ENCODE measurements at regions not wholly inside any gene's neighbourhood (a gene's known extent, or its start where the extent isn't known, plus 50 kb on each side); places are given as distances from the start of the nearest gene placed in this dataset.

DNA sequence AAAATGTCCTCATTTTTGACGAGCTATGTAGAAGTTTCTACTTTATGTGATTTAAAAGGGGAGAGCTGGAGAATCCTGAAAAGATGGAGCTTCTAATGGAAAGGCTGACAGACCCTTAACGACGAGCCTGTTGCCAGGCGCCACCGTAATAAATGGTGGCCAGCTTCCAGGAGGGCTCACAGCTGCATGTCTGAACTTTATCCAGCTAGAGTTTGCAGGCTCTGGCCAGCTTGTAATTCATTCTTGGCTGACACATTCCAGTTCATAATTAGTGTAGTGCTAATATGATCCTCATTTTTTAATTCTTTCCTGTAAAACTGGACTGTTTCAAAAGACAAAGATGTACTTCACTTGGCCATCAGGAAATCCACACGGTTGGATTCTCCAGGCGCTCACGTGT is 246.7 kb downstream of the GAS1 start:
- in situ Hi-C loops (cut with HindIII; ENCODE audit: extremely low pct_ligation_motif_present, low pct_unique_long_range_greater_than_20kb), result no loop called here
- FAIRE-seq, result no peak
- no peak for ATAC-seq
- H3K4me2 ChIP-seq (ENCODE audit: low read depth, low read length), result no peak overlapping the region
- H3K27me3 ChIP-seq (ENCODE audit: control insufficient read depth in 1 of 2, insufficient read depth in 2 of 2, low read length in 2 of 2), result no peaks in the 10 kb centered on the region; a peak in 1 of 5 replicates
- 34% methylated on average over 8 of the region's 8 CpGs for WGBS (ENCODE audit: low lambda C conversion rate)
- H3K36me3 ChIP-seq (replicated peaks in 1 of 2; ENCODE audit: control insufficient read depth in 1 of 2, insufficient read depth in 2 of 2, low read length in 2 of 2), result no peaks in the 10 kb centered on the region
- BruUV-seq (replicated peaks), result no TSS peak
- TF ChIP-seq ZNF230 (CRISPR knock-in tag; IDR thresholded peaks at IDR 0.05) (no peak), ZNF614 (CRISPR knock-in tag; IDR thresholded peaks at IDR 0.05; ENCODE audit: borderline replicate concordance) (no peak), NFIC (IDR thresholded peaks at IDR 0.05; ENCODE audit: low read length) (no peak), TAF1 (CRISPR knock-in tag; IDR thresholded peaks at IDR 0.05) (no peak)
- TF ChIP-seq, protein P1, sequence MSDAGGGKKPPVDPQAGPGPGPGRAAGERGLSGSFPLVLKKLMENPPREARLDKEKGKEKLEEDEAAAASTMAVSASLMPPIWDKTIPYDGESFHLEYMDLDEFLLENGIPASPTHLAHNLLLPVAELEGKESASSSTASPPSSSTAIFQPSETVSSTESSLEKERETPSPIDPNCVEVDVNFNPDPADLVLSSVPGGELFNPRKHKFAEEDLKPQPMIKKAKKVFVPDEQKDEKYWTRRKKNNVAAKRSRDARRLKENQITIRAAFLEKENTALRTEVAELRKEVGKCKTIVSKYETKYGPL (CRISPR knock-in tag; IDR thresholded peaks at IDR 0.05), result no peak
- H3K4me1 ChIP-seq (ENCODE audit: insufficient read depth, low read length), result peaks cover 7% of the 10 kb centered on the region
- CTCF ChIA-PET (ENCODE audit: low intra/inter-chr PET ratio, low total read pairs), result no interaction called here
- no peaks in the 10 kb centered on the region for H3K9me3 ChIP-seq (ENCODE audit: low read length)
- H3K9ac ChIP-seq (ENCODE audit: insufficient read depth, low read depth, low read length), result no peak overlapping the region
- DNase-seq (ENCODE audit: low spot score), result no peak
- intact Hi-C loops (cut with micrococcal nuclease; ENCODE audit: unreplicated experiment), result no loop called here
- H4K20me1 ChIP-seq (ENCODE audit: insufficient read depth, low read length), result no peaks in the 10 kb centered on the region
- no peak overlapping the region for H3K4me3 ChIP-seq (replicated peaks in 1 of 3; ENCODE audit: insufficient read depth in 1 of 3, low read depth in 2 of 3, low read length in 3 of 3)
- no peaks in the 10 kb centered on the region for H3K79me2 ChIP-seq (ENCODE audit: insufficient read depth, low read length)
- POLR2A ChIA-PET, result no interaction called here
- H3K27ac ChIP-seq (ENCODE audit: extremely low read length, insufficient read depth, low read length), result no peak overlapping the region
- no peak overlapping the region for H2AFZ ChIP-seq (ENCODE audit: low read length)

- in situ Hi-C loops (cut with HindIII; ENCODE audit: extremely low pct_ligation_motif_present, low pct_unique_long_range_greater_than_20kb), result no loop called here
- Histone ChIP-seq H3K4me3 (replicated peaks in 1 of 3; ENCODE audit: insufficient read depth in 1 of 3, low read depth in 2 of 3, low read length in 3 of 3) (no peak overlapping the region), H3K36me3 (replicated peaks in 1 of 2; ENCODE audit: control insufficient read depth in 1 of 2, insufficient read depth in 2 of 2, low read length in 2 of 2) (no peaks in the 10 kb centered on the region), H3K27ac (ENCODE audit: extremely low read length, insufficient read depth, low read length) (no peak overlapping the region), H3K4me1 (ENCODE audit: insufficient read depth, low read length) (peaks cover 3% of the 10 kb centered on the region), H3K9ac (ENCODE audit: insufficient read depth, low read depth, low read length) (no peak overlapping the region), H3K79me2 (ENCODE audit: insufficient read depth, low read length) (no peaks in the 10 kb centered on the region), H2AFZ (ENCODE audit: low read length) (no peak overlapping the region), H4K20me1 (ENCODE audit: insufficient read depth, low read length) (no peaks in the 10 kb centered on the region), H3K9me3 (ENCODE audit: low read length) (no peaks in the 10 kb centered on the region), H3K4me2 (ENCODE audit: low read depth, low read length) (no peak overlapping the region), H3K27me3 (ENCODE audit: control insufficient read depth in 1 of 2, insufficient read depth in 2 of 2, low read length in 2 of 2) (no peaks in the 10 kb centered on the region; a peak in 1 of 5 replicates)
- no TSS peak for BruUV-seq (replicated peaks)
- POLR2A ChIA-PET, result no interaction called here
- 0% methylated on average over 4 of the region's 4 CpGs for WGBS (ENCODE audit: low lambda C conversion rate)
- ATAC-seq (no peak), DNase-seq (ENCODE audit: low spot score) (no peak), FAIRE-seq (no peak)
- CTCF ChIA-PET (ENCODE audit: low intra/inter-chr PET ratio, low total read pairs), result no interaction called here
- intact Hi-C loops (cut with micrococcal nuclease; ENCODE audit: unreplicated experiment), result no loop called here
- TF ChIP-seq KDM3A (CRISPR knock-in tag; IDR thresholded peaks at IDR 0.05; ENCODE audit: low read depth), result no peak
- TF ChIP-seq DMTF1 (CRISPR knock-in tag; IDR thresholded peaks at IDR 0.05), result no peak
- no peak for TF ChIP-seq ZNF572 (CRISPR knock-in tag; IDR thresholded peaks at IDR 0.05)
- no peak for TF ChIP-seq MLLT10 (CRISPR knock-in tag; IDR thresholded peaks at IDR 0.05)
- no peak for TF ChIP-seq STAT5B (CRISPR knock-in tag; IDR thresholded peaks at IDR 0.05)
- TF ChIP-seq, protein P2, sequence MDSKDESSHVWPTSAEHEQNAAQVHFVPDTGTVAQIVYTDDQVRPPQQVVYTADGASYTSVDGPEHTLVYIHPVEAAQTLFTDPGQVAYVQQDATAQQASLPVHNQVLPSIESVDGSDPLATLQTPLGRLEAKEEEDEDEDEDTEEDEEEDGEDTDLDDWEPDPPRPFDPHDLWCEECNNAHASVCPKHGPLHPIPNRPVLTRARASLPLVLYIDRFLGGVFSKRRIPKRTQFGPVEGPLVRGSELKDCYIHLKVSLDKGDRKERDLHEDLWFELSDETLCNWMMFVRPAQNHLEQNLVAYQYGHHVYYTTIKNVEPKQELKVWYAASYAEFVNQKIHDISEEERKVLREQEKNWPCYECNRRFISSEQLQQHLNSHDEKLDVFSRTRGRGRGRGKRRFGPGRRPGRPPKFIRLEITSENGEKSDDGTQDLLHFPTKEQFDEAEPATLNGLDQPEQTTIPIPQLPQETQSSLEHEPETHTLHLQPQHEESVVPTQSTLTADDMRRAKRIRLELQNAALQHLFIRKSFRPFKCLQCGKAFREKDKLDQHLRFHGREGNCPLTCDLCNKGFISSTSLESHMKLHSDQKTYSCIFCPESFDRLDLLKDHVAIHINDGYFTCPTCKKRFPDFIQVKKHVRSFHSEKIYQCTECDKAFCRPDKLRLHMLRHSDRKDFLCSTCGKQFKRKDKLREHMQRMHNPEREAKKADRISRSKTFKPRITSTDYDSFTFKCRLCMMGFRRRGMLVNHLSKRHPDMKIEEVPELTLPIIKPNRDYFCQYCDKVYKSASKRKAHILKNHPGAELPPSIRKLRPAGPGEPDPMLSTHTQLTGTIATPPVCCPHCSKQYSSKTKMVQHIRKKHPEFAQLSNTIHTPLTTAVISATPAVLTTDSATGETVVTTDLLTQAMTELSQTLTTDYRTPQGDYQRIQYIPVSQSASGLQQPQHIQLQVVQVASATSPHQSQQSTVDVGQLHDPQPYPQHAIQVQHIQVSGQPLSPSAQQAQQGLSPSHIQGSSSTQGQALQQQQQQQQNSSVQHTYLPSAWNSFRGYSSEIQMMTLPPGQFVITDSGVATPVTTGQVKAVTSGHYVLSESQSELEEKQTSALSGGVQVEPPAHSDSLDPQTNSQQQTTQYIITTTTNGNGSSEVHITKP (CRISPR knock-in tag; IDR thresholded peaks at IDR 0.05; ENCODE audit: low read depth), result no peak
- TF ChIP-seq TBX3 (IDR thresholded peaks at IDR 0.05; ENCODE audit: borderline replicate concordance), result no peak
- no peak for TF ChIP-seq SMAD3 (CRISPR knock-in tag; IDR thresholded peaks at IDR 0.05)
- no peak for TF ChIP-seq ESRRA (CRISPR knock-in tag; IDR thresholded peaks at IDR 0.05; ENCODE audit: low read depth)
- TF ChIP-seq ZNF317 (CRISPR knock-in tag; IDR thresholded peaks at IDR 0.05), result no peak
Measured at GRCh38 chr9:86697999-86698398, 249.3 kb downstream of the GAS1 start.

Data from HepG2 (cell line).